Memory B cell (primary cell): ENCODE measurements at regions not wholly inside any gene's neighbourhood (a gene's known extent, or its start where the extent isn't known, plus 50 kb on each side); places are given as distances from the start of the nearest gene placed in this dataset.

ENCODE experiments used
- ATAC-seq: fragments of 150-1000 bp; cut with Tn5 transposase; 2 replicates; pipeline ENCODE4 v1.10.0; 2021; ENCODE audit warnings: low read depth, mild to moderate bottlenecking, moderate library complexity
- DNase-seq, 2 donors: peaks; one replicate each; pipeline ENCODE4 v3.0.0; 2022; ENCODE audit warnings: low spot score in 2 of 2
- H3K27ac Mint-ChIP-seq: one replicate; pipeline ENCODE4 v1.8.0; 2022; ENCODE audit warnings: mild to moderate bottlenecking, moderate library complexity, mixed read lengths
- H3K27me3 Mint-ChIP-seq: one replicate; pipeline ENCODE4 v1.8.0; 2022; ENCODE audit warnings: mixed read lengths
- H3K36me3 Mint-ChIP-seq: one replicate; pipeline ENCODE4 v1.8.0; 2022; ENCODE audit warnings: mild to moderate bottlenecking, mixed read lengths
- H3K4me1 Mint-ChIP-seq: one replicate; pipeline ENCODE4 v1.8.0; 2022; ENCODE audit warnings: mixed read lengths
- H3K4me3 Mint-ChIP-seq: one replicate; pipeline ENCODE4 v1.8.0; 2022; ENCODE audit warnings: mild to moderate bottlenecking, moderate library complexity, mixed read lengths
- H3K9me3 Mint-ChIP-seq: one replicate; pipeline ENCODE4 v1.8.0; 2022; ENCODE audit warnings: mixed read lengths

DNA sequence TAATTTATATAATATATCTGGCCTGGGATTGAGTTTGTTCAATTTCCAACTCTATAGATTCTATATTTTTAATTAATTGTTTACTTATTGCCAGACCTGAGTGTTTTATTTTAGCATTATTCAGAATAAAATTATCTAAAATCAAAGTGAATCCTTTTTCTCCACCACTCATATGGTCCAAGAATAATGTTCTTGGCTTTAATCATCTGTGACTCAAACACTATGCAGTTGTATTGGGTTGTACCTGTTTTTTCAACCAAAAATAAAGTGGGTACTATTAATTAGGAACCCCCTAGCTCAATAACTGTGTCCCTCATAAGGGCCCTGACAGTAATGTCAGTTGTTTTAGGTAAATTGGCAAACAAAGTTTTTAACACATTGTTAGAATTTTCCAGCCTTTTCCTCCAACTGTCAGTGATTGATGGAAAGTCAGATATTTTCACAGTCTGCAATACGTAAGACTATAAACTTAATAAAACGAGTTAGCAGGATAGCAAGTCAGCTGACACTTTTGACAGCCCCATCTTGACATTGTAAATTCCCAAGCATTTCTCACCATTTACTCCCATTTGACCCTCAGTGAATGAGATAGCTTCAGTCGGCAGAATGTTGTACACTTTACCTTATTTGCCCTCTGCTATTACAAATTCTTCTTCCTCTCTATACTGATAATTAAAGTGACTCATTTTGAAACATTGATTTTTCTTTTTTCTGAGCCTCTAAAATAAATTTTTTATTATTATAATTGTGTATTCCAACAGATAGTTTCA, 587.4 kb downstream of the METTL4 start:
- H3K27me3 Mint-ChIP-seq: no peaks in the 10 kb centered on the region
- ATAC-seq (no peak), DNase-seq (no peak)
- no peaks in the 10 kb centered on the region for H3K36me3 Mint-ChIP-seq
- H3K9me3 Mint-ChIP-seq: peaks cover 7% of the 10 kb centered on the region
- H3K4me3 Mint-ChIP-seq: no peak overlapping the region
- H3K4me1 Mint-ChIP-seq: no peaks in the 10 kb centered on the region
- H3K27ac Mint-ChIP-seq: no peak overlapping the region

DNA sequence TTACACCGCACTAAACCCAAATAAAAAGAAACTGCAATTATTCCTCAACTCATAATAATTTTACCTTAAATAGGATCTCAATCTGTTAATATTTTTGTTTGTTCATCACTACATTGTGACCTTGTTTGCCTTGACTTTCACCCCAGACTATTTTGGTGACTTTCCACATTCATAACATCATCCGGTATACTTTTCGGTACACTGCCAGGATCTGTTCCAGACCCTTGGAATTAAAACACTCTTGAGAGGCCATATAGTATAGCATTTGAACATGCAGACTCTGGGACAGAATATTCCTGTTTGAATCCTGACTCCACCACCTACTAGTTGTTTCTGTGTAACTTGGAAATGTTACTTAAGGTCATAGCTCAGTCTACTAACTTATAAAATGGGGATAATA, 577.4 kb downstream of the METTL4 start:
- DNase-seq (no peak), ATAC-seq (no peak)
- no peaks in the 10 kb centered on the region for H3K4me1 Mint-ChIP-seq
- no peak overlapping the region for H3K27ac Mint-ChIP-seq
- H3K36me3 Mint-ChIP-seq: no peaks in the 10 kb centered on the region
- no peak overlapping the region for H3K4me3 Mint-ChIP-seq
- H3K9me3 Mint-ChIP-seq: no peaks in the 10 kb centered on the region
- no peaks in the 10 kb centered on the region for H3K27me3 Mint-ChIP-seq

DNA sequence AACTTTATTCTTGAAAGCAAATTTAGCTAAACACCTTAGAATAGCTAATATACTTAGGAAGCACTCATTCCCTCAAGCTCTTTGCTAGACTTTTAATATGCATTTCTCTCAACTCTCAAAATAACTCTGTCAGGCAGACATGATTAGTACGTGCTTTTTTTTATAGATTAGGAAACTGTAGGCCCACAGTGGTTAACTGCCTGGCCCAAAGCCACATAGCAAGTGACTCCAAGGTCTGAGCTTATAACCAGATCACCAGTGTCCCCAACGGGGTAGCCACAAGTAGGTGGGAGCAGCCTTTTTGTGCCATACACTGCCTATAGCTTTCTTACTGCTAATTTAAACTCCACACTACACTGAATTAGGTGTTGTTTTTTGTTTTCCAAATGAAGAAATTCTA, 576.8 kb downstream of the METTL4 start:
- no peaks in the 10 kb centered on the region for H3K27me3 Mint-ChIP-seq
- H3K36me3 Mint-ChIP-seq: no peaks in the 10 kb centered on the region
- DNase-seq: no peak
- ATAC-seq: no peak
- H3K9me3 Mint-ChIP-seq: no peaks in the 10 kb centered on the region
- H3K27ac Mint-ChIP-seq: no peak overlapping the region
- no peak overlapping the region for H3K4me3 Mint-ChIP-seq
- H3K4me1 Mint-ChIP-seq: no peaks in the 10 kb centered on the region

DNA sequence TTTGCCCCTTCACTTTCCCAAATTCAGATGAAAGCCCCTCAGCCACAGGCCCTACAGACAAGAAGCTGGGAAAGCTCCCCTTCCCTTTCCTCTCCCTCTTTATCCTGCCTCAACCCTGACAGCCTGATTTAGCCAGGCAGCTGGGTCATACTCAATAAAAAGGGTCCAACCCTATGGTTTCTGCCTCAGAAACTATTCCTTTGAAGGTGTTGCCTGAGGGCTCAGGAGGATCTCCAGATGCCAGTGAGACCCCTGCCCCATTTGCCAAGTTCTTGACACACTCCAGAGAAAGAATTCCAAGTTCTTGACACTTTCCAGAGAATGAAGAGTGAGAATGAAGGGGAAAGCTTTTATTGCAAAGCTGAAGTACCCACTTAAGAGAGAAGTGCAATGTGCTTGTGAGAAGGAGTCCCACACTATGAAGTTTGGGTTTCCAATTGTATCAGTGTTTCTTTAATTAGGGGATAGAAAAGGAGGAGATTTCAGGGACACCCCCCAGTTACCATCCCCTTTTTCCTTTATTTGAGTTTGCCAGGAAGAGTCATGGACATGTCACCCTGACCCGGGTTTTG, 576.2 kb downstream of the METTL4 start:
- Mint-ChIP-seq H3K4me1 (no peaks in the 10 kb centered on the region), H3K4me3 (no peak overlapping the region), H3K27ac (no peak overlapping the region), H3K27me3 (no peaks in the 10 kb centered on the region), H3K36me3 (no peaks in the 10 kb centered on the region), H3K9me3 (no peaks in the 10 kb centered on the region)
- no peak for ATAC-seq
- no peak for DNase-seq

DNA sequence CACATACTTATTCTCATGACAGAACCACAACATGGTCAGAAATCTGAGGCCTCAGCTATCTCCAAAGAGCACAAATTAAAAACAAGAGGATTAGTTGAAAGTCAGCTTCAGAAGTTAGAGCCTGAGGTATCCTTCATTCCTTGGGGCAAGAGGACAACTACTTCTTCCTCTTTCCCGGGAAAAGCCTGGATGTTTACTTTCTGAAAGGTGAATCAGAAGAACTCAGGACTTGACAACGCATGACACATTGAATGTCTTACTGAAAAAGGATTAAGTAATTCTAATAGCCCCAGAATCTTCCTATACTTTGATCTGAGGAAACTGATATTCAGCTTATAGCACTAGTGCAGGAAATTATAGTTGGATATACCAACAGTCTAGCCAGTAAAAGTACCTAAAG, 573.2 kb downstream of the METTL4 start:
- Mint-ChIP-seq H3K4me3 (no peak overlapping the region), H3K9me3 (no peaks in the 10 kb centered on the region), H3K27me3 (no peaks in the 10 kb centered on the region), H3K27ac (no peak overlapping the region), H3K36me3 (no peaks in the 10 kb centered on the region), H3K4me1 (no peaks in the 10 kb centered on the region)
- DNase-seq (no peak), ATAC-seq (no peak)

DNA sequence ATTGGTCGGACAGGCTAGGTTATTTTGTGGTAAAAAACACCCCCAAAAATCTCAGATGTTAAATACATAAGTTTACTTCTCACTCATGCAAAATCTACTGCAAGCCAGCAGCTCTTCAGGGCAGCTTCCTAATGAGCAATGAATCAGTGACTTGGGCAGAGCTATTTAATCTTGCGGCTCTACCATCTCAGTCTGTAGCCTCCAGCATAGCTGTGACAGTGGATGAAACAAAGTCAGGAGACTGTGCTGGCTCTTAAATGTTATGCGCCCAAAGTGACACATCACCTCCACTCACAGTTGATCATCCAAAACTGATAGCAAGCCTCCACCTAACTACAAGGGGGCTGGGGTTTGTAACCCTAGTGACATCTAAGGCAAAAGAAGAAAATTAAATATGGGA, 571.9 kb downstream of the METTL4 start:
- no peak for ATAC-seq
- no peaks in the 10 kb centered on the region for H3K9me3 Mint-ChIP-seq
- no peak for DNase-seq
- no peaks in the 10 kb centered on the region for H3K27me3 Mint-ChIP-seq
- H3K27ac Mint-ChIP-seq: no peak overlapping the region
- H3K4me1 Mint-ChIP-seq: no peaks in the 10 kb centered on the region
- no peaks in the 10 kb centered on the region for H3K36me3 Mint-ChIP-seq
- no peak overlapping the region for H3K4me3 Mint-ChIP-seq

DNA sequence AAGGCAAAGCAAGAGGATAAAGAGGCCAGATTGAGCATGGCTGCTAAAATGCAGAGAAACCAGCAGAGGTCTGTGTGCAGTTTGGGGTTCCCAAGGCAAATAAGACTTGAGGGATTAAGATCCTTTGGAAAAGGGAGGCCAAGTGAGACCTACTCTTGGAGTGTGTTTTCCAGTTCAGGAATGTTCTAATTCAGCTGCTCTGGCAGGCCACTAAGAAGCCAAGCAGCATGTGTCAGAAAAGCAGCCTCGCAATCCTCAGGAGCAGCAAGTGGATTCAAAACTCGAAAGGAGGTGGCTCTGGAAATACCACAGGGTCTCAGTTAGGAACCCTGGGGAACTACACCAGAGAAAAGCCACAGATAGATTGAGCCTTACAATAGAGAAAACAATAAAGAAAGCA, 569.2 kb downstream of the METTL4 start:
- DNase-seq: no peak
- H3K9me3 Mint-ChIP-seq: no peaks in the 10 kb centered on the region
- no peak for ATAC-seq
- no peaks in the 10 kb centered on the region for H3K36me3 Mint-ChIP-seq
- H3K27ac Mint-ChIP-seq: no peak overlapping the region
- no peaks in the 10 kb centered on the region for H3K4me1 Mint-ChIP-seq
- no peaks in the 10 kb centered on the region for H3K27me3 Mint-ChIP-seq
- no peak overlapping the region for H3K4me3 Mint-ChIP-seq

DNA sequence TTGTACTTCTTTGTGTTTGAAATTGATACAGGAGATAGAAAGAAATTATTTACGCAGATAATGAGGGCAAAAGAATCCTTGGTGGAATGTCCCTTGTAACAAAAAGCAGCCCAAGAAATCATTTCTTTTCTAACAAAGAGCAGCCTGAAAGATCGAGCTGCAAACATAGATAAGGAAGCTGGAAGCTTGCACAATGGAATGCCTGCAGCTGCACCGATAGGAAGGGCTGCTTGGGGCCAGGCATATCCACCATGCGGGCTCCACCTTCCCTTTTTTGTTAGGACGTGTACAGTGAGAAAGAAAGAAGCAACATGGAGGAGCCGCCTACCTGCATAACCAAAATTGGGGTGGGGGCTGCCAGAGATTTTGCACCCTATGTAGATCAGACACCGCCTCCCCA, 568.7 kb downstream of the METTL4 start:
- H3K27me3 Mint-ChIP-seq: no peaks in the 10 kb centered on the region
- H3K4me3 Mint-ChIP-seq: no peak overlapping the region
- ATAC-seq: no peak
- H3K36me3 Mint-ChIP-seq: no peaks in the 10 kb centered on the region
- DNase-seq: no peak
- H3K9me3 Mint-ChIP-seq: no peaks in the 10 kb centered on the region
- H3K4me1 Mint-ChIP-seq: no peaks in the 10 kb centered on the region
- H3K27ac Mint-ChIP-seq: no peak overlapping the region

DNA sequence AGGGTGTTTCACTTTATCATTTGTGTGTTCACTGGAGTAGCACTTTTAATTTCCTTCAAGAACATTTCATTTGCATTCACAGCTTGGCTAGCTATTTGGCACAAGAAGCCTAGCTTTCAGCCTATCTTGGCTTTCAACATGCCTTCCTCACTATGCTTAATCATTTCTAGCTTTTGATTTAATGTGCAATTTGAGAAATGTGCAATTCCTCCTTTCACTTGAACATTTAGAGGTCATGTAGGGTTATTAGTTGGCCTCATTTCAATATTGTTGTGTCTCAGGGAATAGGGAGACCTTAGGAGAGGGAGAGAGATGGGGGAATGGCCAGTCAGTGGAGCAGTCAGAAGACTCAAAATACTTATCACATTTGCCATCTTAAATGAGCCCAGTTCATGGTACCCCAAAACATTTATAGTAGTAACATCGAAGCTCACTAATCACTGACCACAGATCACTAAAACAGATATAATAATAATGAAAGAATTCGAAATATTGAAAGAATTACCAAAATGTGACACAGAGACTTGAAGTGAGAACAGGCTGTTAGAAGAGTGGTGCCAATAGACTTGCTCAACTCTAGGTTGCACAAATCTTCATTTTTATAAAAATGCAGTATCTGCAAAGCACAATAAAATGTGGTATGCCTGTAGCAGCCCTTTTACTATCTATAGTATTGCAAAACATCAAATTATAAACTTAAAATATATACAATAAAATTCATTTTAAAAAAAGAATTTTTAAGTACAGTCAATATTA, 561.2 kb downstream of the METTL4 start:
- Mint-ChIP-seq H3K27me3 (no peaks in the 10 kb centered on the region), H3K9me3 (peaks cover 2% of the 10 kb centered on the region), H3K36me3 (no peaks in the 10 kb centered on the region), H3K4me1 (no peaks in the 10 kb centered on the region), H3K4me3 (no peak overlapping the region), H3K27ac (no peak overlapping the region)
- DNase-seq (no peak), ATAC-seq (no peak)

DNA sequence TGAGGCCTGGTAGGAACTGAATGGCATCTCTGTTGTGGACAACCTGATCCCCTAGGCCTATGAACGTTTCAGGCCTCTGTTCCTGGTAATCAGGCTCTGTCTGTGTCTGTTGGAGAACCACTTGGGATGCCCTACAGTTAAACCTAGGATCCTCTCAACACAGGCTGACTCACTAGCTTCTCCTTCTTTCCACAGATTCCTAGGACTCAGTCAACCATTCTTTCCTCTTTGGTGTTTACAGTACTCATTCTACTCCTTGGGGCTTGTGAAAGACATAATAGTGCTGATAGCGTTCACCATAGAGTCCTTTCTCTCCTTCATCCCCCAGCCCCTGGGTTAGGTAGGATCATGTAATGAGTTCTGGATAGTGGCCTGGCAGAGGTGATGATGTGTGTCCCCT, 544.3 kb downstream of the METTL4 start:
- no peak overlapping the region for H3K4me3 Mint-ChIP-seq
- DNase-seq: no peak
- no peaks in the 10 kb centered on the region for H3K9me3 Mint-ChIP-seq

DNA sequence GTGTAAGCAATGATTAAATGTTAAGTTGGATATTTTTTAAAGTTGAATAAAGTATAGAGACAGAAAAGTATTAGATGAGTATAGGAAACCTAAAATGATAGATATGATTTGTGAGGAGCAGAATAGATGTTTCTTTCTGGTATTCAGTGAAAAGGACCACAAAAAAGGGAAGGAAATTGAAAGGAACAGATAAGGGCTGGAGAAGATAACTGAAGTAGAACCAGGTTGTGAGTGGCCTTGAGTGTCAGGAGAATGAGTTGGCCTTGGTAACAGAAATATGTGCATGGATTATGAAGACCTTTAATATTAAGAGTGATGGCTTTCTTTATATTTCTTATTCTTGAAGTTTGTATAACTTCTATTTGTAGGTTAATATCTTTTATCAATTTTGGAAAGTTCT, 543.5 kb downstream of the METTL4 start:
- Mint-ChIP-seq H3K4me3 (no peak overlapping the region), H3K9me3 (no peaks in the 10 kb centered on the region), H3K27me3 (no peaks in the 10 kb centered on the region), H3K4me1 (no peaks in the 10 kb centered on the region), H3K27ac (no peak overlapping the region), H3K36me3 (no peaks in the 10 kb centered on the region)
- no peak for DNase-seq
- no peak for ATAC-seq

More for the DNA sequence above, 544.3 kb downstream of the METTL4 start:
- Mint-ChIP-seq H3K36me3 (no peaks in the 10 kb centered on the region), H3K27me3 (no peaks in the 10 kb centered on the region), H3K4me1 (no peaks in the 10 kb centered on the region), H3K27ac (no peak overlapping the region)
- no peak for ATAC-seq

DNA sequence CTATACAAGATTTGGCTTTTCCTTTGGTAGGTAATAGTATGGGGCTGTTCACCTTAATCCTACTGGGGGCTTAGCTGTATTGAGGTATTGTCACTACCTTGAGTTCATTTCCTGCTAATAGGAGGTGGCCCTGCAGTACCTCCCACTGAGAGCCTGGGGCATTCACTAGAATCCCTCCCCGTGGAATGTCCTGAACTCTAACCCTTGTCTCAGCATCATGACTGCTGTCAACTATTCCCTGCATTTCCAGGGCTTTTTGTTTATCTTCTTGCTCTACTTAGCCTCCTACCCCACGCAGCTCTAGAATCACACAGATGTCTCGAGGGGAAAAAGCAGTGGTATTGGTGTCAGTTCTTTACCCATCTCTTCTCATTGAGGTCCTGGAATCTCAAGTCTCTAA, 542.3 kb downstream of the METTL4 start:
- Mint-ChIP-seq H3K4me1 (no peaks in the 10 kb centered on the region), H3K27ac (no peak overlapping the region), H3K4me3 (no peak overlapping the region), H3K9me3 (no peaks in the 10 kb centered on the region), H3K27me3 (no peaks in the 10 kb centered on the region), H3K36me3 (no peaks in the 10 kb centered on the region)
- DNase-seq (no peak), ATAC-seq (no peak)

DNA sequence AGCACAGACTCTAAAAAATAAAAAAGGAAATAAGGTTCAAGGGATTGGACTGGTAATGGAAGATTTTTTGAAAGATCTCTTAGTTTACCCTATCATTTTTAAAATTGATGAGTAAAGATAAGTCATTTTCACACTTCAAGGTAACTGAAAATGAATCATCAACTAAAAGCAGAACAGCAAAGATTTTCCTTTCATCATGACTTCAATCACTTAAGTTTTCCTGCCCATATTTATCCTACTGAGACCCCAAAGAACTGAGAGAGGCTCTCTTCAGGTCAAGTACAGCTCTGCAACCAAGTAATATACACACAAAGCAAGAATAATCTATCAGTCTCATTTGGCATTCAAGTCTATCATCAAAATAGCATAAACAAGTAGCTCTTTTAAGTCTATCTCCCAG, 540.7 kb downstream of the METTL4 start:
- DNase-seq (no peak), ATAC-seq (no peak)
- Mint-ChIP-seq H3K27me3 (no peaks in the 10 kb centered on the region), H3K36me3 (no peaks in the 10 kb centered on the region), H3K4me3 (no peak overlapping the region), H3K9me3 (no peaks in the 10 kb centered on the region), H3K27ac (no peak overlapping the region), H3K4me1 (no peaks in the 10 kb centered on the region)

DNA sequence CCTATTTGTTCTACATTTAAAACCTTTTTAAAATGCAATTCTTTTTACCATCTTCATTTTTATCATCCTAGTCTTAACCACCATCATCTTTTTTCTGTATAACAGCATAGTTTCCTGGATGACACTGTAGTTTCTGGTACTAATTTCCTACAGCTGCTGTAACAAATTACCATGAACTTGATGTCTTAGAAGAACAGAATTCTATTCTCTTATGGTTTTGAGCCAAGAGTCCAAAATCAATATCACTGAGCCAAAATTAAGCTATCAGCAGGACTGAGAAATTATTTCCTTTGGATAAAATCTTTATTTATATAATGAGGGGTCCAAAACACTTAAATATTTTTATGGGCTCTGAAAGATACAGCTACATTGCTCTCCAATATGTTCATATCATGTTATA, 539.3 kb downstream of the METTL4 start:
- H3K9me3 Mint-ChIP-seq: no peaks in the 10 kb centered on the region
- no peaks in the 10 kb centered on the region for H3K27me3 Mint-ChIP-seq
- H3K36me3 Mint-ChIP-seq: no peaks in the 10 kb centered on the region
- H3K4me3 Mint-ChIP-seq: no peak overlapping the region
- H3K4me1 Mint-ChIP-seq: no peaks in the 10 kb centered on the region
- ATAC-seq: no peak
- DNase-seq: no peak
- H3K27ac Mint-ChIP-seq: no peak overlapping the region
